ENCODE measurements at regions not wholly inside any gene's neighbourhood (a gene's known extent, or its start where the extent isn't known, plus 50 kb on each side); places are given as distances from the start of the nearest gene placed in this dataset.

DNA sequence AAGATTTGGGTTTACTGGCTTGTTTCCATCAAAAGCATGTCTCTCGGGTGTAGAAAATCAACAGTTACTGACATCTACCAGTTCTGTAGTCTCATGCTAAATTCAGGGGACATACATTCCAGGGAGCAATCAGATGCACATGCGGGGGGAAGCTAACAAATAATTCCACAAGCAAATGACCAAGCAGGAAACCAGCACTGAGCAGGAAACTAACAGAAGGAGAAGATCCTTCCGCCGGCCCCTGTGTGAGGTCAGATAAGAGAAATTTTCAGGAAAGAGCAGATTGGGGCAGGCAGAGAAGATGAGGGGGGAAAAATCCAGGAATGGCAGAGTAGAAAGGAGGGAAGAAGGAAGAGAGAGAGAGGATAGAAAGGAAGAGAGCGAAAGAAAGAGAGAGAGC, 127.6 kb upstream of the TMCC3 start:
- TF ChIP-seq, protein P1, sequence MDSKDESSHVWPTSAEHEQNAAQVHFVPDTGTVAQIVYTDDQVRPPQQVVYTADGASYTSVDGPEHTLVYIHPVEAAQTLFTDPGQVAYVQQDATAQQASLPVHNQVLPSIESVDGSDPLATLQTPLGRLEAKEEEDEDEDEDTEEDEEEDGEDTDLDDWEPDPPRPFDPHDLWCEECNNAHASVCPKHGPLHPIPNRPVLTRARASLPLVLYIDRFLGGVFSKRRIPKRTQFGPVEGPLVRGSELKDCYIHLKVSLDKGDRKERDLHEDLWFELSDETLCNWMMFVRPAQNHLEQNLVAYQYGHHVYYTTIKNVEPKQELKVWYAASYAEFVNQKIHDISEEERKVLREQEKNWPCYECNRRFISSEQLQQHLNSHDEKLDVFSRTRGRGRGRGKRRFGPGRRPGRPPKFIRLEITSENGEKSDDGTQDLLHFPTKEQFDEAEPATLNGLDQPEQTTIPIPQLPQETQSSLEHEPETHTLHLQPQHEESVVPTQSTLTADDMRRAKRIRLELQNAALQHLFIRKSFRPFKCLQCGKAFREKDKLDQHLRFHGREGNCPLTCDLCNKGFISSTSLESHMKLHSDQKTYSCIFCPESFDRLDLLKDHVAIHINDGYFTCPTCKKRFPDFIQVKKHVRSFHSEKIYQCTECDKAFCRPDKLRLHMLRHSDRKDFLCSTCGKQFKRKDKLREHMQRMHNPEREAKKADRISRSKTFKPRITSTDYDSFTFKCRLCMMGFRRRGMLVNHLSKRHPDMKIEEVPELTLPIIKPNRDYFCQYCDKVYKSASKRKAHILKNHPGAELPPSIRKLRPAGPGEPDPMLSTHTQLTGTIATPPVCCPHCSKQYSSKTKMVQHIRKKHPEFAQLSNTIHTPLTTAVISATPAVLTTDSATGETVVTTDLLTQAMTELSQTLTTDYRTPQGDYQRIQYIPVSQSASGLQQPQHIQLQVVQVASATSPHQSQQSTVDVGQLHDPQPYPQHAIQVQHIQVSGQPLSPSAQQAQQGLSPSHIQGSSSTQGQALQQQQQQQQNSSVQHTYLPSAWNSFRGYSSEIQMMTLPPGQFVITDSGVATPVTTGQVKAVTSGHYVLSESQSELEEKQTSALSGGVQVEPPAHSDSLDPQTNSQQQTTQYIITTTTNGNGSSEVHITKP (CRISPR knock-in tag; IDR thresholded peaks at IDR 0.05; ENCODE audit: low read depth): no peak
- TF ChIP-seq ZNF567 (CRISPR knock-in tag; IDR thresholded peaks at IDR 0.05; ENCODE audit: borderline replicate concordance) (no peak), GLI4 (CRISPR knock-in tag; IDR thresholded peaks at IDR 0.05; ENCODE audit: borderline replicate concordance) (no peak), KAT7 (CRISPR knock-in tag; IDR thresholded peaks at IDR 0.05; ENCODE audit: borderline replicate concordance) (no peak), HNF4A (CRISPR knock-in tag; IDR thresholded peaks at IDR 0.05) (no peak), SP1 (IDR thresholded peaks at IDR 0.05) (no peak), SP1 (CRISPR knock-in tag; IDR thresholded peaks at IDR 0.05) (no peak), GTF2F1 (IDR thresholded peaks at IDR 0.05; ENCODE audit: low read length) (no peak), HDAC1 (CRISPR knock-in tag; IDR thresholded peaks at IDR 0.05) (no peak), MXI1 (IDR thresholded peaks at IDR 0.05; ENCODE audit: borderline replicate concordance, low read depth, low read length) (no peak)
- TF ChIP-seq, protein P2, sequence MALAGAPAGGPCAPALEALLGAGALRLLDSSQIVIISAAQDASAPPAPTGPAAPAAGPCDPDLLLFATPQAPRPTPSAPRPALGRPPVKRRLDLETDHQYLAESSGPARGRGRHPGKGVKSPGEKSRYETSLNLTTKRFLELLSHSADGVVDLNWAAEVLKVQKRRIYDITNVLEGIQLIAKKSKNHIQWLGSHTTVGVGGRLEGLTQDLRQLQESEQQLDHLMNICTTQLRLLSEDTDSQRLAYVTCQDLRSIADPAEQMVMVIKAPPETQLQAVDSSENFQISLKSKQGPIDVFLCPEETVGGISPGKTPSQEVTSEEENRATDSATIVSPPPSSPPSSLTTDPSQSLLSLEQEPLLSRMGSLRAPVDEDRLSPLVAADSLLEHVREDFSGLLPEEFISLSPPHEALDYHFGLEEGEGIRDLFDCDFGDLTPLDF (CRISPR knock-in tag; IDR thresholded peaks at IDR 0.05): no peak
- TF ChIP-seq, protein P3, sequence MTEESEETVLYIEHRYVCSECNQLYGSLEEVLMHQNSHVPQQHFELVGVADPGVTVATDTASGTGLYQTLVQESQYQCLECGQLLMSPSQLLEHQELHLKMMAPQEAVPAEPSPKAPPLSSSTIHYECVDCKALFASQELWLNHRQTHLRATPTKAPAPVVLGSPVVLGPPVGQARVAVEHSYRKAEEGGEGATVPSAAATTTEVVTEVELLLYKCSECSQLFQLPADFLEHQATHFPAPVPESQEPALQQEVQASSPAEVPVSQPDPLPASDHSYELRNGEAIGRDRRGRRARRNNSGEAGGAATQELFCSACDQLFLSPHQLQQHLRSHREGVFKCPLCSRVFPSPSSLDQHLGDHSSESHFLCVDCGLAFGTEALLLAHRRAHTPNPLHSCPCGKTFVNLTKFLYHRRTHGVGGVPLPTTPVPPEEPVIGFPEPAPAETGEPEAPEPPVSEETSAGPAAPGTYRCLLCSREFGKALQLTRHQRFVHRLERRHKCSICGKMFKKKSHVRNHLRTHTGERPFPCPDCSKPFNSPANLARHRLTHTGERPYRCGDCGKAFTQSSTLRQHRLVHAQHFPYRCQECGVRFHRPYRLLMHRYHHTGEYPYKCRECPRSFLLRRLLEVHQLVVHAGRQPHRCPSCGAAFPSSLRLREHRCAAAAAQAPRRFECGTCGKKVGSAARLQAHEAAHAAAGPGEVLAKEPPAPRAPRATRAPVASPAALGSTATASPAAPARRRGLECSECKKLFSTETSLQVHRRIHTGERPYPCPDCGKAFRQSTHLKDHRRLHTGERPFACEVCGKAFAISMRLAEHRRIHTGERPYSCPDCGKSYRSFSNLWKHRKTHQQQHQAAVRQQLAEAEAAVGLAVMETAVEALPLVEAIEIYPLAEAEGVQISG (CRISPR knock-in tag; IDR thresholded peaks at IDR 0.05): no peak
